Stimulated activated CD8-positive, alpha-beta memory T cell treated with anti-CD3 and anti-CD28 coated beads, Interleukin-4, amount 100 ng/mL, for 24 hours (primary cell): ENCODE measurements at regions not wholly inside any gene's neighbourhood (a gene's known extent, or its start where the extent isn't known, plus 50 kb on each side); places are given as distances from the start of the nearest gene placed in this dataset.

Experiments used
- DNase-seq: peaks from one replicate; pipeline ENCODE4 v3.0.0-alpha.2; 2020; ENCODE audit warnings: low read depth

GRCh38 chr12:60144395-60144794, 548.6 kb downstream of the SLC16A7 start:
- DNase-seq = no peak

GRCh38 chr12:60148109-60148508, 552.3 kb downstream of the SLC16A7 start:
- no peak for DNase-seq

- DNase-seq = no peak
These were observed 553.0 kb downstream of the SLC16A7 start for GRCh38 chr12:60148831-60149230.

- no peak for DNase-seq
These were observed 556.9 kb downstream of the SLC16A7 start for GRCh38 chr12:60152756-60153155.

- no peak for DNase-seq
These were observed 563.9 kb downstream of the SLC16A7 start for GRCh38 chr12:60159761-60160160.

GRCh38 chr12:60162988-60163720, 567.3 kb downstream of the SLC16A7 start:
- DNase-seq = no peak

- DNase-seq = no peak
These were observed 570.0 kb downstream of the SLC16A7 start for GRCh38 chr12:60165781-60166180.

- no peak for DNase-seq
These were observed 572.6 kb downstream of the SLC16A7 start for GRCh38 chr12:60168441-60168840.

GRCh38 chr12:60169904-60170303, 574.1 kb downstream of the SLC16A7 start:
- no peak for DNase-seq

- no peak for DNase-seq
These were observed 576.7 kb downstream of the SLC16A7 start for GRCh38 chr12:60172266-60173211.

GRCh38 chr12:60173224-60174170, 577.7 kb downstream of the SLC16A7 start:
- no peak for DNase-seq

- DNase-seq = no peak
These were observed 578.6 kb downstream of the SLC16A7 start for GRCh38 chr12:60174476-60174875.

GRCh38 chr12:60174941-60175340, 579.1 kb downstream of the SLC16A7 start:
- no peak for DNase-seq

GRCh38 chr12:60176891-60177290, 581.1 kb downstream of the SLC16A7 start:
- no peak for DNase-seq

GRCh38 chr12:60180298-60180697, 584.5 kb downstream of the SLC16A7 start:
- DNase-seq = no peak

- no peak for DNase-seq
These were observed 586.5 kb downstream of the SLC16A7 start for GRCh38 chr12:60182354-60182753.

- no peak for DNase-seq
These were observed 588.3 kb downstream of the SLC16A7 start for GRCh38 chr12:60184096-60184495.

GRCh38 chr12:60185060-60185459, 589.2 kb downstream of the SLC16A7 start:
- no peak for DNase-seq

GRCh38 chr12:60191271-60191670, 595.4 kb downstream of the SLC16A7 start:
- no peak for DNase-seq

- DNase-seq = no peak
These were observed 596.0 kb downstream of the SLC16A7 start for GRCh38 chr12:60191676-60192359.

GRCh38 chr12:60194678-60195077, 598.8 kb downstream of the SLC16A7 start:
- DNase-seq = no peak
